ENCODE measurements at regions not wholly inside any gene's neighbourhood (a gene's known extent, or its start where the extent isn't known, plus 50 kb on each side); places are given as distances from the start of the nearest gene placed in this dataset.

DNA sequence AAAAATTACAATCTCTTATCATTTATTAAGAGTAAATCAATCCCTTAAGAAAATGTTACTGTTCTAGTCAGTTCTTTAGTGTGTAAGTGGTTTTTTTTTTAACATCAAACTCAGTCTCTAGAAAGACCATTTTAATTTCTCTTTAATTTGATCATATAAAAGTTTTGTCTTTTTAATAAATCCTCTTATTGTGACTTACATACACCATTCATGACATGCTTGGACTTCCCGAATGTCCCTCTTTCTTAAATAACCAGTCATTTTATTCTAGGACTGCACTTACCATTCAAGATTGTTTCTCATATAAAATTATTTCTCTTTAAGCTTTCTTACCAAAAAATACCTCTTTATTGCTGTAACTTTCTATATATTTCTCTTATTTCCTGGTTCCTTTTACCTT lies 60.8 kb upstream of the EVL start:
- H2AFZ ChIP-seq (ENCODE audit: control insufficient read depth, low read depth, low read length), result no peak overlapping the region
- ChIA-PET RAD21 (ENCODE audit: unreplicated experiment) (interaction anchor here (0.6 kb wide), 1 partner anchor 350 kb away, joined by 3 read pairs; no protein-coding TSS in a partner anchor), SMC1A (ENCODE audit: uncharacterized antibody, unreplicated experiment) (interaction anchor here (1.0 to 1.3 kb wide), 4 partner anchors 11 to 65 kb away, joined by 3 to 5 read pairs (median 4); no protein-coding TSS in a partner anchor), CTCF (interaction anchor here (2.0 kb wide), 1 partner anchor 20 kb away, joined by 7 read pairs; no protein-coding TSS in a partner anchor), POLR2A (no interaction called here)
- TF ChIP-seq, protein P1, sequence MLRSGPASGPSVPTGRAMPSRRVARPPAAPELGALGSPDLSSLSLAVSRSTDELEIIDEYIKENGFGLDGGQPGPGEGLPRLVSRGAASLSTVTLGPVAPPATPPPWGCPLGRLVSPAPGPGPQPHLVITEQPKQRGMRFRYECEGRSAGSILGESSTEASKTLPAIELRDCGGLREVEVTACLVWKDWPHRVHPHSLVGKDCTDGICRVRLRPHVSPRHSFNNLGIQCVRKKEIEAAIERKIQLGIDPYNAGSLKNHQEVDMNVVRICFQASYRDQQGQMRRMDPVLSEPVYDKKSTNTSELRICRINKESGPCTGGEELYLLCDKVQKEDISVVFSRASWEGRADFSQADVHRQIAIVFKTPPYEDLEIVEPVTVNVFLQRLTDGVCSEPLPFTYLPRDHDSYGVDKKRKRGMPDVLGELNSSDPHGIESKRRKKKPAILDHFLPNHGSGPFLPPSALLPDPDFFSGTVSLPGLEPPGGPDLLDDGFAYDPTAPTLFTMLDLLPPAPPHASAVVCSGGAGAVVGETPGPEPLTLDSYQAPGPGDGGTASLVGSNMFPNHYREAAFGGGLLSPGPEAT (IDR thresholded peaks at IDR 0.05; ENCODE audit: low read depth), result no peak
- no peak for TF ChIP-seq POLR2A (IDR thresholded peaks at IDR 0.05; ENCODE audit: low read depth, low read length)
- TF ChIP-seq, protein P2, sequence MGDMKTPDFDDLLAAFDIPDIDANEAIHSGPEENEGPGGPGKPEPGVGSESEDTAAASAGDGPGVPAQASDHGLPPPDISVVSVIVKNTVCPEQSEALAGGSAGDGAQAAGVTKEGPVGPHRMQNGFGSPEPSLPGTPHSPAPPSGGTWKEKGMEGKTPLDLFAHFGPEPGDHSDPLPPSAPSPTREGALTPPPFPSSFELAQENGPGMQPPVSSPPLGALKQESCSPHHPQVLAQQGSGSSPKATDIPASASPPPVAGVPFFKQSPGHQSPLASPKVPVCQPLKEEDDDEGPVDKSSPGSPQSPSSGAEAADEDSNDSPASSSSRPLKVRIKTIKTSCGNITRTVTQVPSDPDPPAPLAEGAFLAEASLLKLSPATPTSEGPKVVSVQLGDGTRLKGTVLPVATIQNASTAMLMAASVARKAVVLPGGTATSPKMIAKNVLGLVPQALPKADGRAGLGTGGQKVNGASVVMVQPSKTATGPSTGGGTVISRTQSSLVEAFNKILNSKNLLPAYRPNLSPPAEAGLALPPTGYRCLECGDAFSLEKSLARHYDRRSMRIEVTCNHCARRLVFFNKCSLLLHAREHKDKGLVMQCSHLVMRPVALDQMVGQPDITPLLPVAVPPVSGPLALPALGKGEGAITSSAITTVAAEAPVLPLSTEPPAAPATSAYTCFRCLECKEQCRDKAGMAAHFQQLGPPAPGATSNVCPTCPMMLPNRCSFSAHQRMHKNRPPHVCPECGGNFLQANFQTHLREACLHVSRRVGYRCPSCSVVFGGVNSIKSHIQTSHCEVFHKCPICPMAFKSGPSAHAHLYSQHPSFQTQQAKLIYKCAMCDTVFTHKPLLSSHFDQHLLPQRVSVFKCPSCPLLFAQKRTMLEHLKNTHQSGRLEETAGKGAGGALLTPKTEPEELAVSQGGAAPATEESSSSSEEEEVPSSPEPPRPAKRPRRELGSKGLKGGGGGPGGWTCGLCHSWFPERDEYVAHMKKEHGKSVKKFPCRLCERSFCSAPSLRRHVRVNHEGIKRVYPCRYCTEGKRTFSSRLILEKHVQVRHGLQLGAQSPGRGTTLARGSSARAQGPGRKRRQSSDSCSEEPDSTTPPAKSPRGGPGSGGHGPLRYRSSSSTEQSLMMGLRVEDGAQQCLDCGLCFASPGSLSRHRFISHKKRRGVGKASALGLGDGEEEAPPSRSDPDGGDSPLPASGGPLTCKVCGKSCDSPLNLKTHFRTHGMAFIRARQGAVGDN (IDR thresholded peaks at IDR 0.05), result no peak
- TF ChIP-seq MTA3 (IDR thresholded peaks at IDR 0.05; ENCODE audit: borderline replicate concordance, low read length), result no peak
- no peak for TF ChIP-seq EGR1 (IDR thresholded peaks at IDR 0.05; ENCODE audit: borderline replicate concordance in 1 of 2, low read depth in 2 of 2, low read length in 2 of 2)
- no peak for TF ChIP-seq STAT3 (IDR thresholded peaks at IDR 0.05; ENCODE audit: low read depth, low read length)
- TF ChIP-seq, protein P3, sequence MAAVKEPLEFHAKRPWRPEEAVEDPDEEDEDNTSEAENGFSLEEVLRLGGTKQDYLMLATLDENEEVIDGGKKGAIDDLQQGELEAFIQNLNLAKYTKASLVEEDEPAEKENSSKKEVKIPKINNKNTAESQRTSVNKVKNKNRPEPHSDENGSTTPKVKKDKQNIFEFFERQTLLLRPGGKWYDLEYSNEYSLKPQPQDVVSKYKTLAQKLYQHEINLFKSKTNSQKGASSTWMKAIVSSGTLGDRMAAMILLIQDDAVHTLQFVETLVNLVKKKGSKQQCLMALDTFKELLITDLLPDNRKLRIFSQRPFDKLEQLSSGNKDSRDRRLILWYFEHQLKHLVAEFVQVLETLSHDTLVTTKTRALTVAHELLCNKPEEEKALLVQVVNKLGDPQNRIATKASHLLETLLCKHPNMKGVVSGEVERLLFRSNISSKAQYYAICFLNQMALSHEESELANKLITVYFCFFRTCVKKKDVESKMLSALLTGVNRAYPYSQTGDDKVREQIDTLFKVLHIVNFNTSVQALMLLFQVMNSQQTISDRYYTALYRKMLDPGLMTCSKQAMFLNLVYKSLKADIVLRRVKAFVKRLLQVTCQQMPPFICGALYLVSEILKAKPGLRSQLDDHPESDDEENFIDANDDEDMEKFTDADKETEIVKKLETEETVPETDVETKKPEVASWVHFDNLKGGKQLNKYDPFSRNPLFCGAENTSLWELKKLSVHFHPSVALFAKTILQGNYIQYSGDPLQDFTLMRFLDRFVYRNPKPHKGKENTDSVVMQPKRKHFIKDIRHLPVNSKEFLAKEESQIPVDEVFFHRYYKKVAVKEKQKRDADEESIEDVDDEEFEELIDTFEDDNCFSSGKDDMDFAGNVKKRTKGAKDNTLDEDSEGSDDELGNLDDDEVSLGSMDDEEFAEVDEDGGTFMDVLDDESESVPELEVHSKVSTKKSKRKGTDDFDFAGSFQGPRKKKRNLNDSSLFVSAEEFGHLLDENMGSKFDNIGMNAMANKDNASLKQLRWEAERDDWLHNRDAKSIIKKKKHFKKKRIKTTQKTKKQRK (IDR thresholded peaks at IDR 0.05; ENCODE audit: low read depth, low read length), result no peak
- TF ChIP-seq PAX8 (IDR thresholded peaks at IDR 0.05), result no peak
- TF ChIP-seq POU2F2 (IDR thresholded peaks at IDR 0.05; ENCODE audit: borderline replicate concordance, low read depth, low read length), result no peak
- TF ChIP-seq DPF2 (IDR thresholded peaks at IDR 0.05), result no peak
- TF ChIP-seq SREBF2 (IDR thresholded peaks at IDR 0.05; ENCODE audit: low read length), result no peak
- intact Hi-C loops (cut with micrococcal nuclease; ENCODE audit: unreplicated experiment) (no loop called here), in situ Hi-C loops (cut with MboI) (no loop called here)
- ATAC-seq (no peak), DNase-seq (ENCODE audit: low read depth, low spot score) (no peak), FAIRE-seq (no peak)
- H3K79me2 ChIP-seq (ENCODE audit: control insufficient read depth, insufficient read depth, low read length), result no peaks in the 10 kb centered on the region
- no peaks in the 10 kb centered on the region for H3K27me3 ChIP-seq (replicated peaks in 1 of 2; ENCODE audit: control insufficient read depth in 2 of 2, insufficient read depth in 2 of 2, low read length in 1 of 2)
- no TSS peak for BruUV-seq (replicated peaks)
- H3K27ac ChIP-seq (ENCODE audit: control insufficient read depth, insufficient read depth), result no peak overlapping the region
- no peak overlapping the region for H3K9ac ChIP-seq (ENCODE audit: control insufficient read depth, insufficient read depth, low read length)
- H3K4me2 ChIP-seq (ENCODE audit: control insufficient read depth, insufficient read depth), result no peak overlapping the region
- 57% methylated on average over 1 of the region's 1 CpG for WGBS (ENCODE audit: insufficient coverage, insufficient replicate concordance, low lambda C conversion rate, missing lambda C conversion rate)
- H3K4me3 ChIP-seq, result no peak overlapping the region
- H3K9me3 ChIP-seq (replicated peaks; ENCODE audit: control insufficient read depth, insufficient read depth, low read length), result peaks cover 3% of the 10 kb centered on the region; the same call in 2 of the 3 replicates
- H3K36me3 ChIP-seq (ENCODE audit: control insufficient read depth in 2 of 2, insufficient read depth in 2 of 2, low read length in 1 of 2), result no peaks in the 10 kb centered on the region
- H4K20me1 ChIP-seq (ENCODE audit: control insufficient read depth, insufficient read depth), result no peaks in the 10 kb centered on the region
- H3K4me1 ChIP-seq (ENCODE audit: control insufficient read depth, insufficient read depth, low read length), result no peaks in the 10 kb centered on the region
